Panc1 (cell line): ENCODE measurements at regions not wholly inside any gene's neighbourhood (a gene's known extent, or its start where the extent isn't known, plus 50 kb on each side); places are given as distances from the start of the nearest gene placed in this dataset.

ENCODE experiments used
- SIN3A ChIP-seq: IDR thresholded peaks from 2 replicates; pipeline ENCODE4 v1.6.1; 2012; ENCODE audit warnings: low read depth, mild to moderate bottlenecking, low read length, moderate library complexity, borderline replicate concordance; ENCODE audit not compliant: insufficient read depth
- TF ChIP-seq, protein P1 (sequence below): fragments of 450-650 bp; IDR thresholded peaks from 2 replicates; pipeline ENCODE4 v1.5.1; 2017; ENCODE audit warnings: mild to moderate bottlenecking

- TF ChIP-seq, protein P1, sequence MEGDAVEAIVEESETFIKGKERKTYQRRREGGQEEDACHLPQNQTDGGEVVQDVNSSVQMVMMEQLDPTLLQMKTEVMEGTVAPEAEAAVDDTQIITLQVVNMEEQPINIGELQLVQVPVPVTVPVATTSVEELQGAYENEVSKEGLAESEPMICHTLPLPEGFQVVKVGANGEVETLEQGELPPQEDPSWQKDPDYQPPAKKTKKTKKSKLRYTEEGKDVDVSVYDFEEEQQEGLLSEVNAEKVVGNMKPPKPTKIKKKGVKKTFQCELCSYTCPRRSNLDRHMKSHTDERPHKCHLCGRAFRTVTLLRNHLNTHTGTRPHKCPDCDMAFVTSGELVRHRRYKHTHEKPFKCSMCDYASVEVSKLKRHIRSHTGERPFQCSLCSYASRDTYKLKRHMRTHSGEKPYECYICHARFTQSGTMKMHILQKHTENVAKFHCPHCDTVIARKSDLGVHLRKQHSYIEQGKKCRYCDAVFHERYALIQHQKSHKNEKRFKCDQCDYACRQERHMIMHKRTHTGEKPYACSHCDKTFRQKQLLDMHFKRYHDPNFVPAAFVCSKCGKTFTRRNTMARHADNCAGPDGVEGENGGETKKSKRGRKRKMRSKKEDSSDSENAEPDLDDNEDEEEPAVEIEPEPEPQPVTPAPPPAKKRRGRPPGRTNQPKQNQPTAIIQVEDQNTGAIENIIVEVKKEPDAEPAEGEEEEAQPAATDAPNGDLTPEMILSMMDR = no peak
- TF ChIP-seq SIN3A = no peak
These were observed 425.0 kb downstream of the TMEM121 start for GRCh38 chr14:105951399-105951798.
